ENCODE measurements at regions not wholly inside any gene's neighbourhood (a gene's known extent, or its start where the extent isn't known, plus 50 kb on each side); places are given as distances from the start of the nearest gene placed in this dataset.

DNA sequence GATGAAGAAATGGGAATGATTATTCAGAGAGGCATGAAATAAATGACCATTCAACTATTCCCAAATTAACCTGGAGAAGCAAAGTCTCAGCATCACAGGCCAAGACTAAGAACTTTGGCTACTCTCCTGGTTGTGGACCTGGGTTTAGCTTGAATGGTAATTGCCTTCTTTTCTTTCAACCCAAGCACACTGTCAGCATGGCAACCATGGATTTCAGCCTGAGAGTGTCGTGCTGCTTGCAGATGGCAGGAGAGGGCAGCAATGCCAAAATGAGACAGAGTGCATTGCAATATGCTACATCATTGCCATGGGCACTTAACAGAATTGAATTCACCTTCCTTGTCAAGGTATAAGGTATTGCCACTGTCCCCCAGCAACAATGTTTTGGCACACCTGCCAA is 767.2 kb downstream of the REEP3 start:
- no peaks in the 10 kb centered on the region for H3K4me1 ChIP-seq (ENCODE audit: control insufficient read depth in 1 of 2, insufficient read depth in 1 of 2, low read depth in 1 of 2, low read length in 1 of 2)
- H3K9me3 ChIP-seq: no peaks in the 10 kb centered on the region
- no peaks in the 10 kb centered on the region for H3K27me3 ChIP-seq
- H3K27ac ChIP-seq: no peak overlapping the region
- TF ChIP-seq, protein P1, sequence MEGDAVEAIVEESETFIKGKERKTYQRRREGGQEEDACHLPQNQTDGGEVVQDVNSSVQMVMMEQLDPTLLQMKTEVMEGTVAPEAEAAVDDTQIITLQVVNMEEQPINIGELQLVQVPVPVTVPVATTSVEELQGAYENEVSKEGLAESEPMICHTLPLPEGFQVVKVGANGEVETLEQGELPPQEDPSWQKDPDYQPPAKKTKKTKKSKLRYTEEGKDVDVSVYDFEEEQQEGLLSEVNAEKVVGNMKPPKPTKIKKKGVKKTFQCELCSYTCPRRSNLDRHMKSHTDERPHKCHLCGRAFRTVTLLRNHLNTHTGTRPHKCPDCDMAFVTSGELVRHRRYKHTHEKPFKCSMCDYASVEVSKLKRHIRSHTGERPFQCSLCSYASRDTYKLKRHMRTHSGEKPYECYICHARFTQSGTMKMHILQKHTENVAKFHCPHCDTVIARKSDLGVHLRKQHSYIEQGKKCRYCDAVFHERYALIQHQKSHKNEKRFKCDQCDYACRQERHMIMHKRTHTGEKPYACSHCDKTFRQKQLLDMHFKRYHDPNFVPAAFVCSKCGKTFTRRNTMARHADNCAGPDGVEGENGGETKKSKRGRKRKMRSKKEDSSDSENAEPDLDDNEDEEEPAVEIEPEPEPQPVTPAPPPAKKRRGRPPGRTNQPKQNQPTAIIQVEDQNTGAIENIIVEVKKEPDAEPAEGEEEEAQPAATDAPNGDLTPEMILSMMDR (IDR thresholded peaks at IDR 0.05): no peak
- no peaks in the 10 kb centered on the region for H3K36me3 ChIP-seq
- no peak overlapping the region for H3K4me3 ChIP-seq (ENCODE audit: low read depth in 1 of 2, low read length in 1 of 2)

DNA sequence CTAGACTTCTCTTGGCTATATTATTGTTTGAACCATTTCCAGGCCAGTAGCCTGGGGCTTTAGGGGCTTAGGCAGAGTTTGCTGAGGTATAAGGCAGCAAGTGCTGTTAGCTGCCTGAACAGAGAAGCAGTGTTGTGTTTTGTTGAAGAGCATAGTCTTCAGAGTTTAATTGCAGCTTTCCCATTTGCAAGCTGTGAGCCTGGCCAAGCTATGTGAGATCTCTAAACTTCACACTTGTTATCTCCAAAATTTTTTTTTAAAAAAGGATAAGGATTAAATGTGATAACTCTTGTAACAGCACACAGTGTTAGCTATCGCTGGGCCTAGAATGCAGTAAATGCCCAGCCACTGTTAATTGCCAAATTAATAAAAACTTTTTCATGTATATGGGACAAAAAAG is 782.4 kb downstream of the REEP3 start:
- Histone ChIP-seq H3K27me3 (no peaks in the 10 kb centered on the region), H3K4me1 (ENCODE audit: control insufficient read depth in 1 of 2, insufficient read depth in 1 of 2, low read depth in 1 of 2, low read length in 1 of 2) (no peaks in the 10 kb centered on the region), H3K27ac (no peak overlapping the region), H3K4me3 (ENCODE audit: low read depth in 1 of 2, low read length in 1 of 2) (no peak overlapping the region), H3K9me3 (no peaks in the 10 kb centered on the region), H3K36me3 (no peaks in the 10 kb centered on the region)
- TF ChIP-seq, protein P1 (IDR thresholded peaks at IDR 0.05): no peak

DNA sequence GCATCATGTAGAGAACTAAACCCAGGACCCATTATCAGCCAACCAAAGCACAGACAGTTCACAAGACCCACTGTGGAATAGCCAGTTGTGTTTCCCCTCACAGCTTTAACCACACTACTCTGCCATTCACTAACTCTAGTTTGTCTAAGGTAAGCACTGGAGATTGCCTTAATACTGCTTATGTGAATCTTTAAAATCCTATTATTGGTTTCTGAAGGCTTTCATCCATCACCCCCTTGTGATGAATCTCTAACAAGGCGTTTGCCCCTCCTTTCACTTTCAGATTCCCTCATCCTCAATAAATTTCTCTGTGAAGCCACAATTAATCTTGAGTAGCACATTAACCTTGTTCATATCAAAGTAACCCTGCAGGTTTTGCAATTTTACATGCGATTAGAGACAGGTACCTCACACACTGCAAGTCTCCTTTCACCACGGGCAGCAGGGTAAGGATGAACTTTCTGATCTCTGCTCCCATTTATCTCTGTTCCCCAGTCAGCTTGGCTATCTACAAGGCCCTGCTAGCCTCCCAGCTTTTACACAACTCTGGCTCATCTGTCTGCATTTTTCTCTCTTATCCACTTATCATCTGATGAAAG is 785.6 kb downstream of the REEP3 start:
- Histone ChIP-seq H3K27me3 (no peaks in the 10 kb centered on the region), H3K27ac (no peak overlapping the region), H3K4me1 (ENCODE audit: control insufficient read depth in 1 of 2, insufficient read depth in 1 of 2, low read depth in 1 of 2, low read length in 1 of 2) (no peaks in the 10 kb centered on the region), H3K9me3 (no peaks in the 10 kb centered on the region), H3K4me3 (ENCODE audit: low read depth in 1 of 2, low read length in 1 of 2) (no peak overlapping the region), H3K36me3 (no peaks in the 10 kb centered on the region)
- TF ChIP-seq, protein P1 (IDR thresholded peaks at IDR 0.05): no peak

DNA sequence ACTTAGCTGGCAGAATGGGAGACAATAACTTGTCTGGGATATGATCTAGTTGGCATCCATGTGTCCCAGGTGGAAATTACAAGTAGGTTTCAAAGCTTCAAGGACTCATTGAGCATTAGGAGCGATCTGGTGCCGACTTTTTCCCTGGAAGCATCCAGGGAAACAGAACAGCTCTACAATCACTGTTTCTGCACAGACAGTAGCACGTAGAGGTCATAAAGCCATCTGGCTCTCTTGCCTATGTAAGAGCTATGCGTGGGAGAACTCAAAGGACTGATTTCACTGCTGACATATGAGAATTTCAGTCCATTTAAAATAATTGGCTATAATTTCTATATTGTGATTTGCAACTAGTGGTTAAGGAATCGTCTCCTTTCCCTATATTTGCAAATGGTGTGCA is 791.7 kb downstream of the REEP3 start:
- Histone ChIP-seq H3K9me3 (no peaks in the 10 kb centered on the region), H3K27me3 (no peaks in the 10 kb centered on the region), H3K36me3 (no peaks in the 10 kb centered on the region), H3K4me3 (ENCODE audit: low read depth in 1 of 2, low read length in 1 of 2) (no peak overlapping the region), H3K4me1 (ENCODE audit: control insufficient read depth in 1 of 2, insufficient read depth in 1 of 2, low read depth in 1 of 2, low read length in 1 of 2) (no peaks in the 10 kb centered on the region), H3K27ac (no peak overlapping the region)
- TF ChIP-seq, protein P1 (IDR thresholded peaks at IDR 0.05): no peak

DNA sequence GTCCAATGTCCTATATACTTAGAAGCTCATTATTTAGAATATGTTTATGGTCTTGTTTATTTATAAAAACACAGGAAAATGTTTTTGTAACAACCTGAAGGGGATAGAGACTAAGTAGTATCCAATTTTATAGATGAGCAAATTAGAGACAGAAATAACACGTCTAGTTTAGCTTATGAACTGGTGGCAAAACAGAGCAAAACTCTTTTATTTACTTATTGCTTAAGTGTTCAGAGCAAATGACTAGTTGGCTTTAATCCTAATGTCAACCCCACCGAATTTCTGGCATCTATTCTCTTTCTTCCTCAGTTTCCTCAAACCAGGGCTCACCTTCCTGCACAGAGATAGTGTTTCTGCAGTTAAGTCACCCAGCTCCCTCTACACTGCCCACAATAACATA is 792.8 kb downstream of the REEP3 start:
- Histone ChIP-seq H3K27me3 (no peaks in the 10 kb centered on the region), H3K9me3 (no peaks in the 10 kb centered on the region), H3K4me3 (ENCODE audit: low read depth in 1 of 2, low read length in 1 of 2) (no peak overlapping the region), H3K36me3 (no peaks in the 10 kb centered on the region), H3K4me1 (ENCODE audit: control insufficient read depth in 1 of 2, insufficient read depth in 1 of 2, low read depth in 1 of 2, low read length in 1 of 2) (no peaks in the 10 kb centered on the region), H3K27ac (no peak overlapping the region)
- TF ChIP-seq, protein P1 (IDR thresholded peaks at IDR 0.05): no peak

DNA sequence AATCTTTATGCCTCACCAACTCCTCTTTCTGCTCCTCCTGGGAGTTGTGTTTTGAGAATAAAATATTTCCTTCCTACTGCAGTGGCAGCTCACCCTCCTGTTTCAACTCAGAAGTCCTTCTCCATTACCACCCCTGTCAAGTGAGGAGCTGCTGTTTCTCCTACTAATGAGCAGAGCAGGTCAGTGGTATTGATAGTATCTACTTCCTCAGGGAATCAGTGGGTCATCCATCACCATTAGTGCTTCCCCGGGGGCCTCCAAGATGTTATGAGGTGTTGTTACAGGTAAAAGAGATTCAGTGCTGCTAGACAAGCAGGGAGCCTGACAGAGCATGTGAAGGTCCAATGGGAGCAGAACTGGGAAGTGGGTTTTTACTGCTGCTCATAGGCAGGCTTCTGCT is 795.2 kb downstream of the REEP3 start:
- TF ChIP-seq, protein P1 (IDR thresholded peaks at IDR 0.05): no peak

More for the DNA sequence above, 795.2 kb downstream of the REEP3 start:
- Histone ChIP-seq H3K9me3 (no peaks in the 10 kb centered on the region), H3K27ac (no peak overlapping the region), H3K4me3 (ENCODE audit: low read depth in 1 of 2, low read length in 1 of 2) (no peak overlapping the region), H3K36me3 (no peaks in the 10 kb centered on the region), H3K27me3 (no peaks in the 10 kb centered on the region), H3K4me1 (ENCODE audit: control insufficient read depth in 1 of 2, insufficient read depth in 1 of 2, low read depth in 1 of 2, low read length in 1 of 2) (no peaks in the 10 kb centered on the region)
